NCI-H1417 (cell line): ENCODE measurements at regions not wholly inside any gene's neighbourhood (a gene's known extent, or its start where the extent isn't known, plus 50 kb on each side); places are given as distances from the start of the nearest gene placed in this dataset.

Source experiments
- DNase-seq, 3 experiments: peaks; one replicate each; lab custom pipeline; 2025; lab: John Stamatoyannopoulos, UW

DNA sequence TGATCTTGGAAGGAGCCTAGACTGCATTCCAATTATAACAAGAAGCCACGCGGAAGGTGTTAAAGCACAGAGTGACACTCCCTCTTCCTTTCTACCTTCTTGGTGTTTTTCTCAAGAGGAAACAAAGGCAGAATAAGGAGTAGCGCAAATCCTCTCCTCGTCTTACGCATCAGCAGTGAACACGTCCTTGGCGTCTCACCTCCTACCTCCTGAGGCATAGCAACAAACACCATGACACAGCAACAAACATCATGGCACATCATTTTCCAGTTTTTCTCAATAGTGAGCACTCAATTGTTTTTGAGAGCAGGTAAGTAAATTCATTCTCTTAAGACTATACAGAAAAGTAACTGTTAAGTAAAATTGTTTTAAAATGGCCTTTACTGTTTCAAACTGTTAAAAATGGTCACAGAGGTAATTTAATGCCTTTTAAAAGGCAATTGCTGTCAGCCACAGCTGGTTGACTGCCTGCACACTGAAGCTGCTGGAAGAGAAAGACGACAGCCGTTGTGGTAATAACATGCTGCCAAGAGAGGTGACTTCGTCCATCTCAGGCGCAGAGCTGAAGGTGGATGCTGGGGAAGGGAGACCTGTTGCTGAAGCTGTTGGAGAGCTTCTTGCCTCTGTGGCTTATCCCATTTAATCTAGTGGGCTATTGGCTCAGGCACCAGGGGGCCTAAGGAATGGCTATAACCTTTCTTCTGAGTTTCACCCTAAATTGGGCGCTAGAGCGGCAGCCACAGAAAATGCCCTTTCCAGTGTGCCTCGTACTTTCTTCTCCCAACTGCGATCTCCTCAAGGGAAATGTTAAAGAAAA is 703.7 kb downstream of the UQCRFS1 start:
- DNase-seq: no peak

DNA sequence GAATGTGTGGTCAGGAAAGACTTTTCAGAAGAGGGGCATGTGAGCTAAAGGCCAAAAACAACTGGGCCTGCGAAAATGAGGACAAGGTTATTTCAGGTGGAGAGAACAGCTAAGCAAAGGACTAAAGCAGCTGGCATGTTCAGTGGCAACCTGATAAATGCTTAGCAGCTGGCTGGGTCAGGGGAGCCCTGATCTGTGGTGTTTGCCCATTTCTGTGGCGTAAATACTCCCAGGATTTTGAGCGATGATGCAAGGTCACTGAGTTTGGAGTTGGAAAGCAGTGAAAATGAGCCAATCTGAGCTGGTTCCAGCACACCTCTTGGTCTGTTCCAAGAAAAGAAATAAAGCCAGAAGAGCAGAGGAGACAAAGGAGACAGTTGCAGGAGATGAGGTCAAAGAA is 704.3 kb downstream of the UQCRFS1 start:
- DNase-seq: no peak

DNA sequence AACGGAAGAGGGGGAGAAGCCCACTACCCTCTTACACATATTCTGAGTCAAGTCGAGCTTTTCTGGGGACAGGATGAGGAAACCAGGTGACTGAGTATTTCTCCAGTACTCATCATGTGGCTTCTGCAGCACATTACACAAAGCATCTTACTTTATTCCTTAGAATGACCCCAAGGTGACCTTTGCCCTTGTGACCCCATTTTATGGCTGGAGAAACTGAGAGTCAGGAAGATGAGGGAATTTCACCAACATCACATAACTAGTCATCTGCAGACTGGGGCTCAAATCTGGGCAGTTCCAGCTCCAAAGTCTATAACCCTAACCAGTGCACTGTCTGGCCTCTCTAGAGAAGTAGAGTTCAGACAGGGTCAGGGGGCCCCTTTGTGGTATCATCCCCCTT is 707.0 kb downstream of the UQCRFS1 start:
- DNase-seq: no peak

DNA sequence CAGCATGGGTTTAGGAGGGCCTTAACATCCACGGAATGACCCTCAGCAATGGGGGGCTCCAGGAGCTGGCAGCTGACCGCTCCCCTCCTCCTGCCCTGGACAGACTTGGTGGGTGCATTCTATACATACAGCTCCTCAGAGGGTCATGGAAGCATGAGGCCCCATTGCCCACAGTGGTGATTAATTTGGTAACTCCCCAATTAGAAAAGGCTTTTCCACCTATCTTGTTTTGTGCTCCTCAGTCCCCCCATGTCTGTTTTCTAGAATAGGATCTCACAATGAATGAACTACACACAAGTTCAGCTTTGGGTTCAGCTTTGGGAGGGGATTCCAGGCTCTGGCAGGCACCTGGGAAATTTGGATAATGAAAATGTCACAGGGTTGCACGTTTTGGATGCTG is 707.8 kb downstream of the UQCRFS1 start:
- DNase-seq: no peak

DNA sequence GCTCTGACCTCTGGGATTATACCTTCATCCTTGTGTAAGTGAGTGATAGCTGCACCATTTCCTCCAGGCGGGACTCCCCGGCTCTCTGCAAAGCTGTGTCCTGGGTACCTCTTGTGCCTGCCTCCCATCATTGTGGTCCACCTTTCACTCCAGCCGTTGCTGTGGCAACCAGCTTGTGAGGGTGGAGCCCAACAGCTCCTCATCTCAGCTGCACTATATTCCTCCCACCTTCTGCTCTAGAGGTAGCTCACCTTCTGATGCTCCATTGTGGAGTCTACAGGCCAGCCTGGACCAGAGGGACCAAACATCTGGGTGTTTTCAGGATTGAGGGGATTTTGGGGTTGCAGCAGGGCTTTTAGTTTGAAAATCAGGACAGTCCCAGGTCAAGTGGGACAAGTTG is 708.2 kb downstream of the UQCRFS1 start:
- no peak for DNase-seq

DNA sequence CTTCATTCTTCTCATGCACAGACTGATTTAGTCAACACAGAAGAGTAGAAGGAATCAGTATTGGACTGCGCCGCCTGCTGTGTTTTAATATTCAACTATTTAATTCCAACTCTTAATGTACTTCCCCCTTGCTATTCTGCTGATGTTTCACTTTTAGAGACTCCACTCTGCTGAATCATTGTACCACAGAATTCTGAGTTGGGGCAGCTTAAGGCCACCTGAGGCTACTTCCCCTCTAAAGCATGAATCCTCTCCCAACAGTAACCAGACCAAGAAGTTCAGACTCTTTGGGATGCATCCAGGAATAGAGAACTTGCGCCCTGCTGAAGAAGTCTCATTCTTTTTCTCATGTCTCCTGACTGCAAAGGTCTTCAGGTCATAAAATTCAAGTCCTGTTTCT is 708.8 kb downstream of the UQCRFS1 start:
- DNase-seq: no peak

DNA sequence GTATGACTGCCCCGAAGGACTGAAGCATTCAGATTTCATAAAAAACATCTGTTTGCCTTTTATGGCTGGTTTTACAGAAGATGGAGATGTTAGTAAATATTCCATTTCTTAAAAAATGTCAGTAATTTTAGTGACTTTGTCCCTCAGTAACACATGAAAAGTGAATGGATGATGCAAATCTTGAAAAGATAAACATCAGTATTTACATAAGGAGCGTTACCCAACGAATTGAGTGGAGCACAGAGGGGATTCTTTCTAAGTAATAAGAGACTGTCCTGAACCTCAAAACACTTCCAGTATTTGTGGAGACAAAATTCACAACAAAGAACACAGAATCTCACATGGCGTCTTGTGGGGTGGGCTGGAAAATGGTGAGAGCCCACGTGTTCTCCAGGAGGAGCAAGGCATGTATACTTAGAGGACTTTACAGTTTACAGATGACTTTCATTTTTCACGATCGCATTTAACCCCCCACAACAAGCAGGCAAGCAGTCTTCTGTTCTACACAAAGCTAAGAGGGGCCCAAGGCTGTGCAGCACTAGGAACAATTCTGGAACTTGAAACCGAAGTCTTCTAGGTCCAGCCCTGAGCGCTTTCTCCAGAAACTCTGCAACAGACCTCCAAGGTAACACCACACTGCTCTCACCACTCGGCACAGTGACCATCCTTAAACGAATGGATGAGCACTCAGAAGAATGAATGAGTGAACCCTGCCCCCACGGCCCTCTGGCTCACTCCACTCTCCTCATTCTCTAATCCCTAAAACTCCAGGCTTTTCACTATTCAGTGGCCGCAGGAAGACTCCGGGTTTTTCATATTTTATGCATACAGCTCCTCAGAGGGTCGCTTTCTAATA is 709.8 kb downstream of the UQCRFS1 start:
- no peak for DNase-seq

DNA sequence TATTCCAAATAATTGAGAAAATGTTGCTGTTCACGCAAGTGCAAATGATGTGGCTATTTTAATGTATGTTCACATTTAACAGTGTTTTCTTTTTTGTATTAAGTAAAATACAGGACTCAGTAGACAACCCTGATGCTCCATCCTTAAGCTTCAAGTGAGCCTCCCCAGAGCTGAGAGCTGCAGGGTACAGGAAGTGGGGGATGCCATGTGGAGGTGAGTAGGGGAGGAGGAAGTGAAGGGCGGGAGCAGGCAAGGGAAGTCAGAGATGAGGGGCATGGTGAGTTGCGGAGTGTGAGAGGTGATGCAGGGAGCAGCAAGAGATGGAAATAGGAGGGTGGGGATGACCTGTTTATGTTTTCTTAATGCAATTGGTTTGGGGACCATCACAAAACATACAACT is 711.0 kb downstream of the UQCRFS1 start:
- DNase-seq: no peak

DNA sequence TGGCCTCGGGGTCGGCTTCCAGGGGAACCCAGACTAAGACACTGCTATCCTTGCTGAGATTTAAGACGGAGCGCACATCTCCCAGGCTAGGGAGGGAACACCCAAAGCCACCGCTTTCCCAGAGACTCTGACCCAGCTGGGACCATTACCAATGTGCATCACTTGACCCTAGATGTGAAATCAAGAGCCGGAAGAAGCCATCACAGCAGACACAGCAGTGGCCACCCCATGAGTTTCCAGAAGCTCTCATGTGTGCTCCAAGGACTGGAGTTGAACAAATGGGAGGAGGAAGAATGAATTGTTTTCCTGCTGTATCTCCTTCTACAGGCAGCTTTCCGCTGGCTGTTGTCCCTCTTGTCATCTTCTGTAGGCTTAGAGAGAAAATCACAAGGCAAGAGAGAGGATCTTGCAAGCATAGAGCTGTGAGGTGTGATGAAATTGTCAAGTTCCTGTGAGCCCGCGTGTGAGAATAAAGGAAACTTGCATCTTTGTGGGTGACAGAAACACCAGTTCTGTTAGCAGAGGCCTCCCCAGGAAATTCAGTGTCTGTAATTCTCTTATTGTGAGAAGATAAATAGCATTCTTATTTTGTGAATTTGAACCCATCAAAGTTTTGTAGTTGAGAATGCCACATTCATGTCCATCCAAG is 711.8 kb downstream of the UQCRFS1 start:
- DNase-seq: no peak

DNA sequence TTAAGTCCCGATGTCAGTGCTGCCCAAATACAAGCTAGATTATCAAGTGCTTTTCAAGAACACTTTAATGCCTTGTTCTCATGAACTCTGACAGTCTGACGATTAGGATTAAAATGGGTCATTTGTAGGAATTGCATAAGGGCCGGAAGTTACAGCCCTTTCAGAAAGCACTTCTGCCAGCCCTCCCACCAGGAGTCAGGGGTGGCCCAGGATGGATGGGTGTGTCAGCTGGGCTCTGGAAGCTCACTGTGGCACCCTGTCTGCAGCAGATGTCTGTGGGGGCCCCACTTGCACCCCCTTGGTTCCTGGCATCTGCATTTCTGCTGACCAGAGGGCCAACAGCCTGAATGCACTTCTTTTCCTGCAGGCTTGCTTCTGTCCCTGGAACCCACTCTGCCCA is 712.7 kb downstream of the UQCRFS1 start:
- no peak for DNase-seq

DNA sequence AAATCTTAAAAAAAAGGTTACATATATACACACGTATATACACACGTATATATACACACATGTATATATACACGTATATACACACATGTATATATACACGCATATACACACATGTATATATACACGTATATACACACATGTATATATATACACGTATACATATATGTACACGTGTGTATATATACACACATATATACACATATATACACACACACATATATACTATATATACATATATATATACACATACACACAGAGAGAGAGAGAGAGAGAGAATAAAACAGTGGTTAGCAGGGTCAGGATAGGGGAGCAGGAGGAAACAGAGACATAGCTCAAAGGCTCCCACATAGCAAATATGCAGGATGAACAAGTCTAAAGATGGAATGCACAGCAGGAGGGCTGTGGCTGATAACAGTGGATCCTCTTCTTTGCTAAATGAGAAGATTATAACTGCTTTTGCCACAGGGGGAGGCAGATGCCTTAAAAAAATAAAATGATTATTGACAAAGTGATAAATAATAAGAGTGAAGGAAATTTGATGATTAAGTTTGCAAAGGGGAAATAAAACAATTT is 714.5 kb downstream of the UQCRFS1 start:
- DNase-seq: no peak

DNA sequence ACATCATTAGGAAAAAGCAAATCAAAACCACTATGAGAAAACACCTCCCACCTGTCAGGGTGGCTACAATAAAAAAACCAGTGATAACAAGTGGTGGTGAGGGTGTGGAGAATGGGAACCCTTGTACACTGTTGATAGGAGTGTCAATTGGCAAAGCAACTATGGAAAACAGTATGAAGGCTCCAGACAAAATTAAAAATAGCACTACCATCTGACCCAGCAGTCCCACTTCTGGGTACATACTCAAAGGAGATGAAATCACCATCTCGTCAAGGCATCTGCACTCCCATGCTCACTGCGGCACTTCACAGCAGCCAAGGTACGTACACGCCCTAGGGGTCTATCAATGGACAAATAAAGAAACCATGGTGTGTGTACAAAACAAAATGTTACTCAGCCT is 715.1 kb downstream of the UQCRFS1 start:
- DNase-seq: no peak

DNA sequence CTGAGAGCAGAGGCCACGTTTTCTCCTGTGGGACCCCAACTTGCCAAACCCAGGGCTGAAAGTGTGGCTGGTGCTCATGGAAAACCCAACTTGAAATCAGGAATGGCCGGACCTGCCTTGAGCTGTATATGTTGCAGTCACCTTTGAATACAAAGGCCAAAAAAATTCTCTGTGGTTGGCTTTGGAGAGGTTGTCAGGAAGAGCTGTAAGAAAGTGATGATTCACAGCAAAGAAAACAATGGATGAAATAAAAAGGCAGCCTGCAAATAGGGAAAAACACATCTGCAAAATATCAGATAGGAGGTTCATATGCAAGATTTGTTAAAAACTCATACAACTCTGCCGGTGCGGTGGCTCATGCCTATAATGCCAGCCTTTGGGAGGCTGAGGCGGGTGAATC is 715.8 kb downstream of the UQCRFS1 start:
- no peak for DNase-seq

DNA sequence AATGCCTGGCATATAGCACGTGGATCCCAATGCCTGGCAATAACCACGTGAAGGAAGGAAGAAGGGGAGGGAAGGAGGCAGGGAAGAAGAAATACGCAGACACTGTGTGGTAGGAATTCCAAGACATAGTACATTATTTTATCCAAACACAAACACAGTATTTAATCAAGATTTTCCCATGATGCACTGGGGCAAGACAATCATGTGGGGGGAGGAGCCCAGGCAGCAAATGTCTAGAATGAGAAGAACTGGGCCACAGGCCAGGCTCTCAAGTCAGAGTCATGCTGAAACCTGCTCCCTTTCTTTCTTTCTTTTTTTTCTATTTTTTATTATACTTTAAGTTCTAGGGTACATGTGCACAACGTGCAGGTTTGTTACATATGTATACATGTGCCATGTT is 717.9 kb downstream of the UQCRFS1 start:
- DNase-seq: no peak

DNA sequence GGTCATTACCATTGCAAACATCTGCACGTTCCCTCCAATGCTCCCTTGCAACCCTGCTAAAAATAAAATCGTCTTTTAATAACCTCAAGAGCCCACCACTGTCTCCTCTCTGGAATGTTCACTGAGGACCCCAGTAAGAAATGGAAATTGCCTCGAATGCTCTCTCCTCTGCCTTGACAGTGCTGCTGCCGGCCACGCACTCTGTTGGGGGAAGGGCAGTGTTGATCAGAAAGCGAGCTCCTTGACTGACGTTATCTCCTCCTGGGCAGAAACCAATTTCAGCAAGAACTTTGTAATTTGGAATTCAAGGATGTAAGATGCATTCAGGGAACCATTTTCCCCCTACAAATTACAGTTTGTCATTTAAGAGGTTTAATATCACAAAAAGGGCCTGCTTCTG is 718.5 kb downstream of the UQCRFS1 start:
- no peak for DNase-seq

DNA sequence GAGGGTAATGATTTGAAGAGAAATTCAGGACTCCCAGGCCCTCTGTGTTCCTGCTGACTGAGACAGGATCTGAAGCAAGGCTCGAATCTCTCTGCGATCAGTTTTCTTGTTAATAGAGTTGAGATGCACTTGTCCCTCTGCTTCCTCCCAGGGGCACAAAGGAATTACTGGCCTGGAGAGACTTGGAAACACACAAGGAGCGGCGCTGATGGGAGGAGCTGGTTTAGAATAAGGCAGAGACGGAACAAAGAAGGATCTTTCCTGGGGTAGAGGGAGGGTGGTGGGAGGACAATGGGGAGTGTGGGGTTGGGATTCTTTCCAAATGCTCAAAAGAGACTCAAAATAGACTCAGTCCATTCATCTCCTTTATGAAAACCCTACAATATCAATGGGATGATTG is 719.1 kb downstream of the UQCRFS1 start:
- no peak for DNase-seq

DNA sequence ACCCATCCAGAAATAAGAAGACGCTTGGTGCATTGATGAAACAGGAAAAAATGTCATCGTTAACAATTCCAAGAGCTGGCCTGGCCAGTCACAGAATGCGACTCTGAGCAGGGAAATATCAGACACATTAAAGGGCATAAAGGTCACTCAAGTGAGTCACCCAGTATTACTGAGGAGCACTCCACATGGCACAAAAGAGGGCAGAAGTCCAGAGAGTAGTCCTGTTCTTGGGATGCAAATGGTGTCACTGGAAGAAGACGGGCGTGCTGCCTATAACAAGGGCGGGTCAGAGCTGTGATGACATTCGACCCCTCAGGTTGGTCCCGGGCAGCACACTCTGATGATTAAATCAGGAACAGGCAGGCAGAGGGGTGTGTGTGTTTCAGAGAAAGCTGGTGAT is 720.3 kb downstream of the UQCRFS1 start:
- DNase-seq: no peak

DNA sequence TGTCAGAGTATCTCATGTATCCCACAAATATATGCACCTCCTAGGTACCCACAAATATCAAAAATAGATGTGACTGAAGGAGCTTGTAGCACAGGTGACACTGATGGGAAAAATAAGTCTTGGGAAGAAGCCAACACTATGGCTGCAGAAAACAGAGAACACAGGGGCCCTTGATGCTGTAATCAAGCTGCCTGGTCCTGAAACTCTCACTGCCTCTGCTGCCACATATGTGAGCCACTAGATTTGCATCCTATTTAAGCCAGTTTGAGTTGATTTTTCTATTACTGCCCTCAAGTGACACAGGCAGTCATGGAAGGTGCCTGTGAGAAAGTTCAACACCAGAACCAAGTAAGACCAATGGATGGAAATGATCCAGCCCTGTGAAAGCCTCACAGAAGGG is 720.8 kb downstream of the UQCRFS1 start:
- no peak for DNase-seq

DNA sequence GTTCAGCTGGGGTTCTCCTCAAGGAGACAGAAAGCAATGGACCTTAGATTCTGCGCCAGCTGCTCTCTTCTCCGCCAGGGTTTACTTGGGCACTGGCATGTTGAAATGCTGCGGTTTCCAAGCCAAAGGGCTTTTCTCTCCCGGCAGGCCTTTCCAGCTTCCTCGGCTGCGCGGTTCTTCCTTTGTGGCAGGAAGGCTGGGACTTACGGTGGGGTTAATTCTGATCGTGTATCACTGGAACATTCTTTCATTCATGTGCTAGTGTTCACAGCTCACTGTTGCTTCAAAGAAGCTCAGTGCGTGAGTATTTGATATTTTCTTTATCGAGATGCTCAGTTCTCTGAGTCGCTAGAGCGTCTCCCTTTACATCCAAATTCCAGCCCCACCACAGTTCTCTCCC is 723.2 kb downstream of the UQCRFS1 start:
- DNase-seq: no peak

DNA sequence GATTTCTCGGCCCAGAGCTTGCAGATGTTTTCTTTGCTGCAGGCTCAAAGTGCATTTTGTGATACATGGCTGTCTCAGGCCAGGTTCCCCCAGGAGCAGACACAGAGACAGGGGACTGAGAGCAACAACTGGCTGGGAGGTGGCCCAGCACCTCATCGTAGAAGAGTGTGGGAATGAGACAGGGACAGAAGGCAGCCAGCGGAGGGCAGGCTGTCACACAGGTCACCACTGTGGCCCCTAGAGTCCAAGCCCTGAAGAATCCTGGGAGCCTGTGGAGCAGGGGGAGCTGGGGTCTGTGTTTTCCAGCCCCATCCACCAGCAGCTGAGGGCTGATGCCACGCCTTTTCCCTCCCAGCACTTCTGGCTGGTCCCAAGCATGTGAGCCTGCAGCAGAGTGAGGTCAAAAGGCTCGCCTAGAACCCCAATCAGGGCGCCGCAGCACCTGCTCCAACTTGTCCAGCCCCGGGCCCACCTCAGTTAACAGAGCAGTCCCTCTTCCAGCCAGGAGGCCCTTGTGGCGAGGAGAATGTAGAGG is 723.8 kb downstream of the UQCRFS1 start:
- DNase-seq: no peak

DNA sequence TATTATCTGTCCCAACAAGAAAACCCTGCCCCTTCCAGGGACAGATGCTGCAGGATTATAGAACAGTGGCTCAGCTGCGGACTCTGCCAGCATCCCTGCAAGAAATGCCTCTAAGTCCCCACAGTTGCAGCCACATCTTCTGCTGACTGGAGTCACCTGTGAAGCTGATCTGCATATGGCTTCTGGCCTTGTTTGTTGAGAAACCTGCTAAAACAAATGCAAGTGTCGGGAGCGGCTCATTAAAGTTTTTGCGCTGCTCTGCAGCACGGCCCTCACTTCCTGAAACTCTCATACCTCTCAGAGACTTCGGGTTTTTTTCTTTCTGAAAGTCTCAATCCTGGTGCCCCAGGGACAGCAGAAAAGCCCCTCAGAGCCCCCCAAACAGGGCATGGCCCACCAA is 725.0 kb downstream of the UQCRFS1 start:
- DNase-seq: no peak

DNA sequence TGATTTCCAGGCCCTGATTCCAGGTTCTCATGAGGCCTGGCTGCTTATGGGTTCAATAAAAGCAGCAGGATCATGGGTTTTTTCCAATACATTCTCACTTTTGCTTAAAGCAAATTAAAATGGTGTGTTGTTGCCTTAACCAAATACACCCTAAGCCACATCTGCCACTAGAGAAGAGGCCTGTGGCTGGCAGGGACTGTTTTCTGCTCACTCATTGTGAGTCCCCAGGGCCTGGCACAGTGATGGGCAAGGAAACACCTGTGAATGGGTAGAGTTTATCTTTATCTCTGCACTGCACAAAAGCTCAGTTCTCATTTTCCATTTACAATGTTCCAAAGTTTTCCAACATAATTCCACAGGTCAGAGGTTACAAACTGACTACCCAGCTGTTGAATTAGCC is 726.0 kb downstream of the UQCRFS1 start:
- DNase-seq: no peak
